MCF 10A (cell line): ENCODE measurements at regions not wholly inside any gene's neighbourhood (a gene's known extent, or its start where the extent isn't known, plus 50 kb on each side); places are given as distances from the start of the nearest gene placed in this dataset.

ENCODE experiments used
- BruUV-seq: library from RNA; stranded (reverse); fragments of 400-500 nt; replicated peaks from 2 replicates; lab custom pipeline; 2021; lab: Mats Ljungman, UMichigan
- CTCF ChIA-PET: fragments of 300-600 bp; sonication (Branson Sonifier 250); formaldehyde crosslinking; extraction: SDS; loops from one replicate; lab custom pipeline; 2021; ENCODE audit warnings: antibody characterized with exemption, inconsistent platforms; lab: Yijun Ruan, JAX
- POLR2A ChIA-PET: fragments of 300-600, 350-650 bp; sonication (Branson Sonifier 250); formaldehyde crosslinking; extraction: SDS; loops from one replicate; lab custom pipeline; 2020; ENCODE audit warnings: antibody characterized with exemption, inconsistent platforms; lab: Yijun Ruan, JAX
- DNase-seq: peaks from one replicate; pipeline ENCODE4 v3.0.0-alpha.2; 2018; ENCODE audit not compliant: unreplicated experiment
- H3K27ac Mint-ChIP-seq: one replicate; pipeline ENCODE4 v1.8.0; 2022; ENCODE audit warnings: mild to moderate bottlenecking, low read depth, mixed read lengths; ENCODE audit not compliant: unreplicated experiment
- H3K27me3 Mint-ChIP-seq: one replicate; pipeline ENCODE4 v1.8.0; 2022; ENCODE audit warnings: mixed read lengths; ENCODE audit not compliant: insufficient read depth, unreplicated experiment
- H3K36me3 Mint-ChIP-seq: one replicate; pipeline ENCODE4 v1.8.0; 2022; ENCODE audit warnings: mild to moderate bottlenecking, moderate library complexity, mixed read lengths; ENCODE audit not compliant: insufficient read depth, unreplicated experiment
- H3K4me1 Mint-ChIP-seq: one replicate; pipeline ENCODE4 v1.8.0; 2022; ENCODE audit warnings: mixed read lengths; ENCODE audit not compliant: insufficient read depth, unreplicated experiment
- H3K4me3 Mint-ChIP-seq: one replicate; pipeline ENCODE4 v1.8.0; 2022; ENCODE audit warnings: mild to moderate bottlenecking, moderate library complexity, mixed read lengths; ENCODE audit not compliant: unreplicated experiment
- H3K9me3 Mint-ChIP-seq: one replicate; pipeline ENCODE4 v1.8.0; 2022; ENCODE audit warnings: mixed read lengths; ENCODE audit not compliant: unreplicated experiment
- CTCF ChIP-seq: fragments of 200-600 bp; IDR thresholded peaks from one replicate; pipeline ENCODE4 v1.8.0; 2022; ENCODE audit warnings: antibody characterized with exemption, mild to moderate bottlenecking; ENCODE audit not compliant: unreplicated experiment
- intact Hi-C: fragments of 100-400 bp; cut with micrococcal nuclease; formaldehyde crosslinking; loops from 2 replicates; pipeline ENCODE4 v1.14.1; 2022

GRCh38 chr2:217071416-217071815 is 211.6 kb upstream of the TNP1 start:
- H3K4me1 Mint-ChIP-seq: peaks cover 6% of the 10 kb centered on the region
- no peaks in the 10 kb centered on the region for H3K36me3 Mint-ChIP-seq
- BruUV-seq: no TSS peak
- no peak overlapping the region for H3K4me3 Mint-ChIP-seq
- POLR2A ChIA-PET: no interaction called here
- intact Hi-C loops: no loop called here
- no peak for DNase-seq
- no peak for TF ChIP-seq CTCF
- CTCF ChIA-PET: no interaction called here
- no peak overlapping the region for H3K27ac Mint-ChIP-seq
- peaks cover 6% of the 10 kb centered on the region for H3K9me3 Mint-ChIP-seq
- H3K27me3 Mint-ChIP-seq: no peaks in the 10 kb centered on the region

- H3K27me3 Mint-ChIP-seq: no peaks in the 10 kb centered on the region
- CTCF ChIA-PET: no interaction called here
- no peak overlapping the region for H3K4me3 Mint-ChIP-seq
- TF ChIP-seq CTCF: no peak
- POLR2A ChIA-PET: no interaction called here
- no peak for DNase-seq
- H3K4me1 Mint-ChIP-seq: peaks cover 14% of the 10 kb centered on the region
- no peak overlapping the region for H3K27ac Mint-ChIP-seq
- peaks cover 13% of the 10 kb centered on the region for H3K9me3 Mint-ChIP-seq
- no peaks in the 10 kb centered on the region for H3K36me3 Mint-ChIP-seq
- intact Hi-C loops: no loop called here
- BruUV-seq: no TSS peak
Observed at GRCh38 chr2:217070611-217071010, 210.7 kb upstream of the TNP1 start.

- DNase-seq: no peak
- POLR2A ChIA-PET: no interaction called here
- CTCF ChIA-PET: no interaction called here
- Mint-ChIP-seq H3K4me1 (peaks cover 9% of the 10 kb centered on the region), H3K27ac (no peak overlapping the region), H3K4me3 (no peak overlapping the region), H3K9me3 (peaks cover 13% of the 10 kb centered on the region), H3K27me3 (no peaks in the 10 kb centered on the region), H3K36me3 (no peaks in the 10 kb centered on the region)
- no TSS peak for BruUV-seq
- no peak for TF ChIP-seq CTCF
- intact Hi-C loops: no loop called here
Observed at GRCh38 chr2:217070043-217070430, 210.2 kb upstream of the TNP1 start.

- CTCF ChIA-PET: no interaction called here
- POLR2A ChIA-PET: no interaction called here
- intact Hi-C loops: no loop called here
- Mint-ChIP-seq H3K4me1 (peaks cover 8% of the 10 kb centered on the region), H3K4me3 (no peak overlapping the region), H3K36me3 (no peaks in the 10 kb centered on the region), H3K9me3 (peaks cover 13% of the 10 kb centered on the region), H3K27me3 (no peaks in the 10 kb centered on the region), H3K27ac (no peak overlapping the region)
- no peak for DNase-seq
- no TSS peak for BruUV-seq
- no peak for TF ChIP-seq CTCF
Observed at GRCh38 chr2:217069263-217070042, 209.6 kb upstream of the TNP1 start.
